HG03378 (cell line): ENCODE measurements at regions not wholly inside any gene's neighbourhood (a gene's known extent, or its start where the extent isn't known, plus 50 kb on each side); places are given as distances from the start of the nearest gene placed in this dataset.
"Not testable (repeated sequence)": the region's sequence is repeated elsewhere in the genome, so short reads cannot be mapped to it uniquely, and the experiment has no call there.

Experiments
- ATAC-seq: cut with Tn5 transposase; IDR thresholded peaks from one replicate; pipeline ENCODE4 v1.9.1; 2021; ENCODE audit warnings: mild to moderate bottlenecking, moderate library complexity; ENCODE audit not compliant: unreplicated experiment

DNA sequence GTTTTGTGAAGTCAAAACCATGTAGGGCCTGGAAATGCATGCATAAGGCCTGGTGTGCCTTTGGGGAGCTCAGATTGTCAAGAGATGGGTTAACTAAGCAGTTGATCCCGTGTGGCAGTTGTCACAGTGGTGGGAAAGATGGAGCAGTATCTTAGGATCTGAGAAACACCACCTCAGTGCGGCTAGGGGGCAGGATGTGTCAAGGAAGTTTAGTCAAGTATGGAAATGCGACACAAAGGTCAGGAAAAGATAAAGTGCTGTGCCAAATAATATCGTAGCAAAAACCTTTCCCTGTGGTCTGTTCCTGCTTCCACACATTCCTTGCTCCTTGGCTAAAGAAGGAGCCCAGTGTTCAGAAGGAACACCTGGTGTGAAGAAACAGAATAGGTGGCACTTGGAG is 396.4 kb downstream of the EDEM1 start:
- ATAC-seq: no peak

GRCh38 chr3:5585085-5585484 is 397.6 kb downstream of the EDEM1 start:
- no peak for ATAC-seq

DNA sequence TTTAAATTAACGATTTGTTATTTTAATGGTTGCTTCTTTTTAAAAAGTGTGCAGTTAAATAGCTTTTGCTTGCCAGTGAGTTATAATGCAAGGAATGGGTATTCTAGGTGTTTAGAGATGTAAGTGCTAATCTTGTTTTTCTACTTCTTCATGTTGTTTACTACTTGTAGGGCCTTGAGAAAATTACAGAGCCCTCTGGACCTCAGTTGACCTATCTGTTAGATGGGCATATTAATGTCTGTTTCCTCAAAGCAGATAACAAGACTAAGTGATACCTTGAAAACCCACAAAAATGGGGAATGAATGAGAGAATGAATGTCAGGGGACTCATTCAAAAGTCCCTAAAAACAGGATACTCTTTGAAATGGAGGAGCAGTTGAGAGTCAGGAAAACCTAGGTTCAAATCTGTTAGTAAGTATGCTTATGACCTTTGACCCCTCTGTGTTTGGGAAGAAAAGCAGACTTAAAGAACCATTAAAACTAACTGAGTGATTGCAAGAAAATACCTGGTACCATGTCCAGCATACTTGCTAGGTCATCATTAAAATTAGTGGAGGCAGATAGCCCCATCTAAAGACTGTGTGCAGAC is 419.5 kb downstream of the EDEM1 start:
- no peak for ATAC-seq

DNA sequence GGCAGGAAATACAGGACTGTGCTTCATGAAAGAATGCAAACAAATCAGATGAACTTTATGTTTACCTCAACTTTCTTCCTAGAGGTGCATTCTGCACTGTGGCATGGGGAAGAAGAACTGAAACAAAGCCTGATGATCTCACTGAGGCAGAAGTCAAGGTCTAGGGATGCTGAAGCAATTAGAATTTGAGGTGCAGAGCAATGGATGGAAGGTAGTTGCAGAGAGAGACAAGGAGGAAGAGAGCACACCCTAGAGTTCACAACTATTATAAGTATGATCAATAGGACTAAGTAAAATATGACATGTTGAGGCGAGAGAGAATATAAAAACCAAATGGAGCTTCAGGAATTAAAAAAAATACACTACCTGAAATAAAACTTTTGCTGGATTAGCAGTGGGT is 420.1 kb downstream of the EDEM1 start:
- no peak for ATAC-seq

GRCh38 chr3:5608971-5609370 is 421.5 kb downstream of the EDEM1 start:
- ATAC-seq: not testable (repeated sequence)

DNA sequence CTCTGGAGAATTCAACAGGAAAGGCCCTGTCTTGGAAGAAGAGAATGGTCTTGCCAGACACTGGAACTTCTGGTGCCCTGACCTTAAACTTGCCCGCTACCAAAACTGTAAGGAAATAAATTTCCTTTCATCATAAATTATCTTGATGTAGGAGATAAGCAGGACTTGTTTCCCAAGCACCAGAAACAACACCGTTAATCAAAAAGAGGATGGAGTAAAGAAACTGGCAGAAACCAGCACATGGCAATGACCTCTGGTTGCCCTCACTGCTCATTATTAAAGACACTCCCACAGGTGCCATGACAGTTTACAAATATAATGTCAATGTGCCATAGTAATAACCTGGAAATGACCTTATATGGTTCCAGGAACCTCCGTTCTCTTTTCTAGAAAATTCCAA is 426.1 kb downstream of the EDEM1 start:
- no peak for ATAC-seq

- no peak for ATAC-seq
Observed at GRCh38 chr3:5616873-5617272, 429.4 kb downstream of the EDEM1 start.

GRCh38 chr3:5618170-5618569 is 430.7 kb downstream of the EDEM1 start:
- ATAC-seq: no peak

GRCh38 chr3:5630406-5630805 is 442.9 kb downstream of the EDEM1 start:
- ATAC-seq: no peak

- ATAC-seq: no peak
Observed at GRCh38 chr3:5633960-5634359, 446.5 kb downstream of the EDEM1 start.

DNA sequence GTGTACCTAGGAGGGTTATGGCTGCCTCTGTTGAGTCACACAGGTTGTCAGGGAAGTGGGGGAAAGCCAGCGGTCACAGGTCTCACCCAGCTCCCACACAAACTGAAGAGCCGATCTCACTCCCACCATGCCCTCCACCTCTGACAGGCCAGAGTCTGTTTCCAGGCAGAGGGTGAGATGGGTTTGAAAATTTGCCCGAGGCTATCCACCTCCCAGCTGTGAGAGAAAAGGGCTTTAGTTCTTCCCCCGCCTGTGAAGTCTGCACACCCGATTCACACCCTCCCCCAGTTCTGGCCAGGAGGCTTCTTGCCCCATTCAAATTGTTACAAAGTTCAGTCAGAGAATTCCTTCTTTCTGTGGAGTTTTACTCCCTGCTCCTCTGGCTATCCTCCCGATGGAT is 446.9 kb downstream of the EDEM1 start:
- no peak for ATAC-seq

DNA sequence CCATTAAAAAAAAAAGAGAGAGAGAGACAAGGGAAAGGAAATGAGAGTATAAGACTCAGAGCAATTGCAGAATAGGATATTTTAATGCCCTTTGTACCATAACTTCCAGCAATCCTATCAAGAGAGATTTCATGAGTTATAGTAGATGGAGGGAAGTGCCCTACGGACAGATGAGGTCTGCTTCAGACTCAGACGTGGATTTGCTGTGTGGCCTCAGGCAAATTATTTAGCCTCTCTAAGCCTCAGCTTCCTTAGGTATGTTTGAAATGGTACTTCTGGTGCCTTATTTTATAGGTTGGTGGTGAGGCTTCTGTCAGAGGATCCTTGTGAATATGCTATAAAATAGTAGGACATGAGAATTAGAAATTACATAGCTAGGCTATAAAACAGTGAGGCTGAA is 448.2 kb downstream of the EDEM1 start:
- ATAC-seq: no peak

DNA sequence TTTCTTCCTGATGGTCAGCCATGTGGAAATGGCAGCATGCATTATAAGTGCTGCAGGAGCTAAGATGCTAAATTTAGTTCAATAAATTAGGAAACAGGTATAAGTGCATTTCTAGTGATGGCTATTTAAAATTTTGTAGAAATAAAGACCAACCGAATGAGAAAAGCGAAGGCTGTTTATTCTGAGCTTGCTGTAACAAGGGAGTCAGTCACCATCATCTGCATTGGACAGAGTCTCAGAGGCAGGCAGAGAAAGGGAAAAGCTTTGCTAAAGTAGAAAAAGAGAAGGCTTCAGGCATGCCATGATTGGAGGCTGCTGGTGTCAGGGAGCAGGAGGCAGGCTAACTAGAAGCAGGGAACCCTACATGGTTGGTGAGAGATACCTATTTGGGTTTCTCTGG is 451.0 kb downstream of the EDEM1 start:
- no peak for ATAC-seq

DNA sequence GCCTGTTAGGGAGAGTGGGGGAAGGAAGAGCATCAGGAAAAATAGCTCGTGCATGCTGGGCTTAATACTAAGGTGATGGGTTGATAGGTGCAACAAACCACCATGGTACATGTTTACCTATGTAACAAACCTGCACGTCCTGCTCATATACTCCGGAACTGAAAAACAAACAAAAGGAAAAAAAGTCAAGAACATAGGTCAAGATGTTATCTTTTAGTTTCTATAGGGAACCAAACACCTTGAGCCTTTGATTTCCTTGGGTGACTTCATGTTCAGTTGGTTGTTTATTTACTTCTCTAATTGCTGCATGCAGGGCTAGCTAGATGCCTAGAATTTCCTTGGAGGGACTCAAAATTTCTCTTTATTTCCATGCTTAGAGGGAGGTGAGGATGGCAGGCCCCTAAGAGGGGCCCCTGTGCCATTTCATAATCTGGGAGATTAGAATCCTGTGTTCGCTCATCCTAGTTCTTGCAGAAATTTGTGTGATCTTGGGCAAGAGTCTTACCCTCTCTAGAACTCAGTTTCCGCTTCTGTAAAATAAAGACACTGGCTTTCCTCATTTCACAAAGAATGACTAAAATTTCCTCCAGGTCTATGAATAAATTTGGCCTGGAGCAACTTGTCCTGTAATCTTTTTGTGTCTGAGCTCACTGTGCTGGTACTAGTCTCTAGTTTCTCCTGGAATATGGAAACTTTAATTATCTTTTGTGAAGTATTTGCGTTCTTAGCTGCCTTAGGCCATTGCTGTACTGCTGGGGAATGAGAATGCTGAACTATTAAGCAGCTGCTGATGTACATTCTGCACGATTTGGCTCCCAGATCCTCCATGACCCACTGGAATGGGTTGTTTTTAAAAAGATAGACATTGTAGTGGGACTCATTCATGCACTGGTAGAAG is 457.5 kb downstream of the EDEM1 start:
- ATAC-seq: no peak

GRCh38 chr3:5645692-5646410 is 458.3 kb downstream of the EDEM1 start:
- ATAC-seq: no peak

- ATAC-seq: no peak
Observed at GRCh38 chr3:5650303-5650702, 462.8 kb downstream of the EDEM1 start.

DNA sequence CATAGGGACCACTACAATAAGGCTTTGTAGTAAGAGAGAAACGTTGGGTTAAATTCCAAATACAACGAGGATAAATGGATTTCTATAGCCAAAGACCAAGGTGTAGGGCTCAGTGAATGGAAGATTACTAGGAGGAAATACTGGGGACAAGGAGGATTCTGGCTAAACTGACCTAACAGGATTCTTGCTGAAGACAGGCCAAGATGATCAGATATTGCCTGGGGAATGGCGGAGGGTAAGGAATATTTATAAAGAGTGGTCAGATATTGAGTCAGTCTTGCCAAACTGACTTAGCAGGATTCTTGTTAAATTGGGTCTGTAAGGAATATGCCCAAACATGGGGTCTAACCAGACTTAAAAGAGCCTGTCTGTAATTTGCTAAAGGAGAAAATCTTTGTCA is 463.8 kb downstream of the EDEM1 start:
- ATAC-seq: no peak

DNA sequence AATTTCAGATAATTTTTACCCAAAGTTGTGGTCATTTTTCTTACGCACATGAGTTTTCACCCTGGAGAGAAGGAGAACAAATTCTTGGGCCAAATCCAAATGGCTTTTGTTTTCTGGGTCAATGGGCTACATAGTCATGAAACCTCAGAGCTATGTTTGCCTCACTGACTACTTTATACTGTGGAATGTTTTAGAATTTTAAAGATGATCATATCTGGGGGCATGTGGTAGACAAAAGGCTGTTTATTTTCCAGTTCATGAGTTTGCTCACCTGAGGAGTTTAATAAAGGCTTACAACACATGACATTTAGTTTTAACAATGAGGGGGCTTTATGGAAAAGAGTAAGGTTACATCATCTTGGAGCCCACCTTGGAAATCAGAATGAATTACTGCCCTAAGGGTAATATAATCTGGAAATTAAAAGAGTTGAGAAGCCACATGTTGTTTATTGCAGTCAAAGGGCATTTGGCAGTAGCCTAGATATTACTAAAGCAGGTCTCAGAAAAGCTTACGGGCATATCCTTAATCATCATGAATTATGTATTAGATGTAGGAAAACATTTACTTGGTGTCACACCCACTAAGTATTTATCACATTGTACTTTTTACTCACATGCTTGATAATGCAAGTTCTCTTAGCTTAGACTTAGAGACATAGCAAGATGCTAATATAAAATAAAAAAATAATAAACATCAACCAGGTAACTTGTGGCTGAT is 466.1 kb downstream of the EDEM1 start:
- no peak for ATAC-seq

DNA sequence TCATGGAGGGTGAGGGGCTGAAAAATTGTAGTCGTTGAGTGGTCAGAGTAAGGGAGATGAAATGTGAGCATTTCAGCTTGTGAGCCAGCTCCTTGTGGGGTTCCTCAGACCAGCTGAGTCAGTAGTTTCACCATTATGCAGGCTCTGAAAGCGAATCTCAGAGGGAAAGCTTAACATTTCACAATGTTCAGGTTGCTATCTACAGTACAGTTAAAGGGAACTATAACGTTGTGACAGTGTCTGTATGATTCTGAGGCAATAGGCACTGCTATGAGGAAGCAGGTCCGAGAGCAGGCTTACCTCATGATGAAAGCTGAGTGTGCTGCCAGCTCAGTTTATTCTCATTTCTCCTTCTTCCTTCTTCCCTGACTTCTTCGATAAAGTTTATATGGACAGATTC is 469.6 kb downstream of the EDEM1 start:
- ATAC-seq: no peak

DNA sequence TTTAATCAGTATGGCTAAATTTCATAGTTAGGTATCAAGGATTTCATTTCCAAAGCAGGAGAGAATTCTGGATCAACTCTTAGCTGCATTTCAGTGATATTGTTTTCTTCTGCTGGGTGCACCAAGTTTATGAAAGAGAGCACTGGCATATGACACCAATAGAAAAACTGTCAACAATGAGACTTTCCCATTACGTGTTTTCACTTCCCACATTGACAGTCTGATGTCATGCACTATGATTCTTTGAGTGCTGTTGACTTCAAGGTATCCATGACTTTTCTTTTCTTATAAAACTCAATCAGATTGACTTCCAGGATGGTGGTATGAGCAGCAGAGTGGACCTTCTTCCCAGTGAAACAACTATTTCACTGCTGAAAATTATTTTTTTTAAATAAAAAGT is 476.1 kb downstream of the EDEM1 start:
- ATAC-seq: no peak

DNA sequence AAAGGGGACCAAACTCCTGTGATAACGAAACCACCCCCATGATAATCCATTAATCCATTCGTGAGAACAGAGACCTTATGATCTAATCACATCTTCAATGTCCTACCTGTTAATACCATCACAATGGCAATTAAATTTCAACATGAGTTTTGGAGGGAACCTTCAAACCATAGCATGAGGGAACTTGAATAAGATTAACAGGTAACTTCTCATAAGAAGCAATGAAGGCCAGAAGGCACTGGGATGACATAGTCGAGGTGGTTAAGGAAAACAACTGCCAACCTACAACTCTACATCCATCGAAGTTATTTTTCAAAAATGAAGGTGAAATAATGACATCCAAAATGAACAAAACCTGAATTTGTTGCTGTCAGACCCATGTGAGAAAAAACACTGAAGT is 478.9 kb downstream of the EDEM1 start:
- ATAC-seq: no peak
